ENCODE measurements at regions not wholly inside any gene's neighbourhood (a gene's known extent, or its start where the extent isn't known, plus 50 kb on each side); places are given as distances from the start of the nearest gene placed in this dataset.

GRCh38 chr6:25022140-25022553 is 86.4 kb upstream of the RIPOR2 start:
- DNase-seq: peak; percentile 77
- H4K5ac ChIP-seq (ENCODE audit: low read depth, low read length): no peak overlapping the region
- no peak overlapping the region for H2BK5ac ChIP-seq (ENCODE audit: low read depth, low read length, poor library complexity, severe bottlenecking)
- in situ Hi-C loops (cut with MboI; ENCODE audit: low sequenced_read_pairs): no loop called here
- H3K4me1 ChIP-seq (ENCODE audit: control insufficient read depth, insufficient read depth, low read length): no peaks in the 10 kb centered on the region; the same call in 1 of the 2 replicates
- no peak overlapping the region for H3K18ac ChIP-seq (ENCODE audit: low read depth, low read length)
- no peak overlapping the region for H2AFZ ChIP-seq (replicated peaks; ENCODE audit: low read length, poor library complexity)
- no peaks in the 10 kb centered on the region for H3K9me3 ChIP-seq (ENCODE audit: control insufficient read depth, insufficient read depth, low read length)
- no peak overlapping the region for H4K8ac ChIP-seq (ENCODE audit: low read depth in 2 of 2, low read length in 2 of 2)
- no peak overlapping the region for H3K14ac ChIP-seq (replicated peaks; ENCODE audit: low read depth, low read length)
- dilution Hi-C loops (cut with HindIII; ENCODE audit: low sequenced_read_pairs, unreplicated experiment): no loop called here
- H3K9me1 ChIP-seq (ENCODE audit: insufficient read depth, low read length): no peaks in the 10 kb centered on the region
- H3K4me3 ChIP-seq (ENCODE audit: insufficient read depth, low read depth, low read length): no peak overlapping the region
- no TSS peak for BruUV-seq (replicated peaks)
- H2AK5ac ChIP-seq (ENCODE audit: low read depth, low read length): no peak overlapping the region
- H3K56ac ChIP-seq (ENCODE audit: extremely low read depth, insufficient read depth, low read length): no peak overlapping the region
- no peak overlapping the region for H3K4ac ChIP-seq (ENCODE audit: low read depth, low read length)
- H4K20me1 ChIP-seq (ENCODE audit: insufficient read depth, low read length): no peaks in the 10 kb centered on the region
- ChIA-PET POLR2A (ENCODE audit: unreplicated experiment) (no interaction called here), CTCF (no interaction called here)
- H3K23ac ChIP-seq (ENCODE audit: low read depth, low read length): no peak overlapping the region
- H2BK20ac ChIP-seq (ENCODE audit: low read depth, low read length): no peak overlapping the region
- H3K36me3 ChIP-seq (ENCODE audit: control insufficient read depth, insufficient read depth, low read length): no peaks in the 10 kb centered on the region
- H3K9ac ChIP-seq (ENCODE audit: low read depth, low read length): no peak overlapping the region
- intact Hi-C loops (cut with micrococcal nuclease): no loop called here
- no peak overlapping the region for H4K91ac ChIP-seq (ENCODE audit: insufficient read depth, low read depth, low read length)
- no peaks in the 10 kb centered on the region for H3K27me3 ChIP-seq (ENCODE audit: control insufficient read depth, insufficient read depth, low read length)
- peak; percentile 74 for ATAC-seq (ENCODE audit: low read depth)
- no peaks in the 10 kb centered on the region for H3K79me1 ChIP-seq (ENCODE audit: low read depth in 1 of 2, low read length in 2 of 2)
- no peak overlapping the region for H3K27ac ChIP-seq (ENCODE audit: insufficient read depth, low read length)
- TF ChIP-seq NFE2L2 (IDR thresholded peaks at IDR 0.05; ENCODE audit: low read depth, low read length) (peak; percentile 94), RAD21 (IDR thresholded peaks at IDR 0.05; ENCODE audit: low read length) (no peak), CEBPB (IDR thresholded peaks at IDR 0.05; ENCODE audit: low read depth, low read length) (peak; percentile 66; the same call in 1 of the 2 replicates), RCOR1 (IDR thresholded peaks at IDR 0.05; ENCODE audit: insufficient replicate concordance, low read length) (no peak), MAZ (IDR thresholded peaks at IDR 0.05; ENCODE audit: borderline replicate concordance, low read depth, low read length) (no peak), SMC3 (IDR thresholded peaks at IDR 0.05; ENCODE audit: low read depth, low read length) (no peak), MAFK (IDR thresholded peaks at IDR 0.05; ENCODE audit: low read depth, low read length) (peak; percentile 76), RFX5 (IDR thresholded peaks at IDR 0.05; ENCODE audit: low read depth, low read length) (peak; percentile 75), POLR2A (IDR thresholded peaks at IDR 0.05; ENCODE audit: low read depth, low read length) (no peak), BHLHE40 (IDR thresholded peaks at IDR 0.05; ENCODE audit: low read depth, low read length) (no peak), MXI1 (IDR thresholded peaks at IDR 0.05; ENCODE audit: borderline replicate concordance, low read depth, low read length) (no peak), CHD1 (IDR thresholded peaks at IDR 0.05; ENCODE audit: low read depth, low read length) (no peak), FOS (IDR thresholded peaks at IDR 0.05; ENCODE audit: low read depth, low read length) (no peak)
- TF ChIP-seq, protein P1, sequence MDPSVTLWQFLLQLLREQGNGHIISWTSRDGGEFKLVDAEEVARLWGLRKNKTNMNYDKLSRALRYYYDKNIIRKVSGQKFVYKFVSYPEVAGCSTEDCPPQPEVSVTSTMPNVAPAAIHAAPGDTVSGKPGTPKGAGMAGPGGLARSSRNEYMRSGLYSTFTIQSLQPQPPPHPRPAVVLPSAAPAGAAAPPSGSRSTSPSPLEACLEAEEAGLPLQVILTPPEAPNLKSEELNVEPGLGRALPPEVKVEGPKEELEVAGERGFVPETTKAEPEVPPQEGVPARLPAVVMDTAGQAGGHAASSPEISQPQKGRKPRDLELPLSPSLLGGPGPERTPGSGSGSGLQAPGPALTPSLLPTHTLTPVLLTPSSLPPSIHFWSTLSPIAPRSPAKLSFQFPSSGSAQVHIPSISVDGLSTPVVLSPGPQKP (IDR thresholded peaks at IDR 0.05; ENCODE audit: borderline replicate concordance, low read depth, low read length): no peak
- TF ChIP-seq, protein P2, sequence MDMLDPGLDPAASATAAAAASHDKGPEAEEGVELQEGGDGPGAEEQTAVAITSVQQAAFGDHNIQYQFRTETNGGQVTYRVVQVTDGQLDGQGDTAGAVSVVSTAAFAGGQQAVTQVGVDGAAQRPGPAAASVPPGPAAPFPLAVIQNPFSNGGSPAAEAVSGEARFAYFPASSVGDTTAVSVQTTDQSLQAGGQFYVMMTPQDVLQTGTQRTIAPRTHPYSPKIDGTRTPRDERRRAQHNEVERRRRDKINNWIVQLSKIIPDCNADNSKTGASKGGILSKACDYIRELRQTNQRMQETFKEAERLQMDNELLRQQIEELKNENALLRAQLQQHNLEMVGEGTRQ (IDR thresholded peaks at IDR 0.05; ENCODE audit: low read depth, low read length): no peak
- TF ChIP-seq, protein P3, sequence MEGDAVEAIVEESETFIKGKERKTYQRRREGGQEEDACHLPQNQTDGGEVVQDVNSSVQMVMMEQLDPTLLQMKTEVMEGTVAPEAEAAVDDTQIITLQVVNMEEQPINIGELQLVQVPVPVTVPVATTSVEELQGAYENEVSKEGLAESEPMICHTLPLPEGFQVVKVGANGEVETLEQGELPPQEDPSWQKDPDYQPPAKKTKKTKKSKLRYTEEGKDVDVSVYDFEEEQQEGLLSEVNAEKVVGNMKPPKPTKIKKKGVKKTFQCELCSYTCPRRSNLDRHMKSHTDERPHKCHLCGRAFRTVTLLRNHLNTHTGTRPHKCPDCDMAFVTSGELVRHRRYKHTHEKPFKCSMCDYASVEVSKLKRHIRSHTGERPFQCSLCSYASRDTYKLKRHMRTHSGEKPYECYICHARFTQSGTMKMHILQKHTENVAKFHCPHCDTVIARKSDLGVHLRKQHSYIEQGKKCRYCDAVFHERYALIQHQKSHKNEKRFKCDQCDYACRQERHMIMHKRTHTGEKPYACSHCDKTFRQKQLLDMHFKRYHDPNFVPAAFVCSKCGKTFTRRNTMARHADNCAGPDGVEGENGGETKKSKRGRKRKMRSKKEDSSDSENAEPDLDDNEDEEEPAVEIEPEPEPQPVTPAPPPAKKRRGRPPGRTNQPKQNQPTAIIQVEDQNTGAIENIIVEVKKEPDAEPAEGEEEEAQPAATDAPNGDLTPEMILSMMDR (conservative IDR thresholded peaks at IDR 0.05; ENCODE audit: low read depth, low read length): no peak
- H2BK120ac ChIP-seq (ENCODE audit: low read depth, low read length): no peak overlapping the region
- H2BK15ac ChIP-seq (ENCODE audit: low read depth, low read length): no peak overlapping the region
- no CpG with 5 or more reads among the region's 3 CpGs for WGBS, 2 experiments (ENCODE audit: extremely low coverage in 2 of 2, insufficient read length in 1 of 2)
- no peak overlapping the region; the same call in 1 of the 2 replicates for H3K4me2 ChIP-seq (ENCODE audit: low read depth, low read length)
- no peak overlapping the region for H2AK9ac ChIP-seq (replicated peaks; ENCODE audit: low read depth, low read length, poor library complexity)

Data from IMR-90 (cell line).